NCI-H1436 treated with DMSO at 0.1 percent for 48 hours (cell line): ENCODE measurements at regions not wholly inside any gene's neighbourhood (a gene's known extent, or its start where the extent isn't known, plus 50 kb on each side); places are given as distances from the start of the nearest gene placed in this dataset.

Experiments
- DNase-seq: peaks from one replicate; lab custom pipeline; 2025; lab: John Stamatoyannopoulos, UW

- no peak for DNase-seq
Measured at GRCh38 chr3:30122359-30122758, 484.0 kb upstream of the TGFBR2 start.

GRCh38 chr3:30123224-30123623 is 483.2 kb upstream of the TGFBR2 start:
- no peak for DNase-seq

DNA sequence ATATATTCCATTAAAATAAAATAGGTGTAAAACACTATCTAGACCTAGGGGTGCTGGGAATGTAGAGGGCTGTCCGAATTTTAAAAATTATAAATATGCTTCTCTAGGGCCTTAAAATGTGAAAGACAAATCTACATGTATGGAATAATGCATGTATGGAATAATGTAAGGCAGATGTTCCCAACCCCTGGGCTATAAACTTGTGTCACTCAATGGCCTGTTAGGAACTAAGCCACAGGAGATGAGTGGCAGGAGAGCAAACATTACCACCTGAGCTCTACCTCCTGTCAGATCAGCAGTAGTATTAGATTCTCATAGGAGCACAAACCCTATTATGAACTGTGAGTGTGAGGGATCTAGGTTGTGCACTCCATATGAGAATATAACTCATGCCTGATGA is 482.6 kb upstream of the TGFBR2 start:
- DNase-seq: no peak

DNA sequence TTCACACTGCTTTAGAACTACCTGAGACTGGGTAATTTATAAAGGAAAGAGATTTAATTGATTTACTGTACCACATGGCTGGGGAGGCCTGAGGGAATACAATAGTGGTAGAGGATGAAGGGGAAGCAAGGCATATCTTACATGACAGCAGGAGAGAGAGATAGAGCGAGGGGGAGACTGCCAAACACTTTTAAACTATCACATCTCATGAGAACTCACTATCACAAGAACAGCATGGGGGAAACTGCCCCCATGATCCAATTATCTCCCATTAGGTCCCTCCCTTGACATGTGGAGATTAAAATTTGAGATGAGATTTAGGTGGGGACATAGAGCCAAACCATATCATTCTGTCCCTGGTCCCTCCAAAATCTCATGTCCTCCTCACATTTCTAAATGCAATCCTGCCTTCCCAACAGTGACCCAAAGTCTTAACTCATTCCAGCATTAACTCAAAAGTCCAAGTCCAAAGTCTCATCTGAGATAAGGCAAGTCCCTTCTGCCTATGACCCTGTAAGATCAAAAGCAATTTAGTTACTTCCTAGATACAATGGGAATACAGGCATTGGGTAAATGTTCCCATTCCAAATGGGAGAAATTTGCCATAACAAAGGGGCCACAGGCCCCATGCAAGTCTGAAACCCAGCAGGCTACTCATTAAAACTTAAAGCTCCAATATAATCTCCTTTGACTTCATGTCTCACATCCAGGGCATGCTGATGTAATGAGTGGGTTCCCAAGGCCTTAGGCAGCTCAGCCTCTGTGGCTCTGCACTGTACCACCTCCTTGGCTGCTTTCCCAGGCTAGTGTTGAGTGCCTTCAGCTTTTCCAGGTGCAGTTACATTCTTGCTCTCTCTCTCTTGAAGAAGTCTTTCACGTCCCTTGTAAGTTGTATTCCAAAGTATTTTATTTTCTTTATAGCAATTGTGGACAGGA is 481.7 kb upstream of the TGFBR2 start:
- DNase-seq: no peak

DNA sequence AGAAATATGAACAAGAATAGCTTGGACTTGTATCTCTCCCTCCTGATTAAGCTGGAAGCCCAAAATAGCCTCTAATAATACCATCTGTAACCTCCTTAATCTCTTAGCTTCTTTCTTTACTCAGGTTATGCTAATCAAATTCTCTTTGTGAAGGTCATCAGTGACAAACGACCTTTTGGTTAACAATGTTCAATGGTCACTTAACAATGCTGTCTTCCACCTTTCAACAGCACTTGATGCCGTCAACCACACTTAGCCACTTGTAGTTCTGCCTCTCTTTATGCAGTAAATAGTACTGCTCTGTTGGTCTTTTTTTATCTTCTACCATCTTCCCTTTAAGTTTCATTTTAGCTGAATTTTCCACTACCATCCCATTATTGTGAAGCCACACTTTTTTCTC is 476.6 kb upstream of the TGFBR2 start:
- DNase-seq: no peak

GRCh38 chr3:30130391-30130790 is 476.0 kb upstream of the TGFBR2 start:
- DNase-seq: no peak

DNA sequence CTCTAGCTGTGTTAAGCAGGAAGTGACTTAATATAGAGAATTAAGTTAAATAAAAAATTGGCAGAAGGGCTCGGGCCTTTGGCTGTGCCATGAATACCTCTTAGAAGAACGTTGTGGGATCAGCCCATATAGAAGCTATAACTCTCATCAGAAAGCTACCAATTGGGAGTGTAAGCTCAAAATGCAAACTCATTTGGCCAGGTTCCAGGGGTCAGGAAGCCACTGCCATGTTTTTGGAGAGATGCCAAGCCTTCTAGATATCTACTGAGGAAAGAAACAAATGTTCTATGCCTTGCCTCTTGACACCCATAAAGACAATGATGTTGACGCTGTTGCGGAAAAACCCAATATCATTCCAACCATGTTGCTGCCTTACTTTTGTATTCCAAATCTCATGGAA is 475.2 kb upstream of the TGFBR2 start:
- no peak for DNase-seq

- no peak for DNase-seq
Measured at GRCh38 chr3:30135190-30135589, 471.2 kb upstream of the TGFBR2 start.

DNA sequence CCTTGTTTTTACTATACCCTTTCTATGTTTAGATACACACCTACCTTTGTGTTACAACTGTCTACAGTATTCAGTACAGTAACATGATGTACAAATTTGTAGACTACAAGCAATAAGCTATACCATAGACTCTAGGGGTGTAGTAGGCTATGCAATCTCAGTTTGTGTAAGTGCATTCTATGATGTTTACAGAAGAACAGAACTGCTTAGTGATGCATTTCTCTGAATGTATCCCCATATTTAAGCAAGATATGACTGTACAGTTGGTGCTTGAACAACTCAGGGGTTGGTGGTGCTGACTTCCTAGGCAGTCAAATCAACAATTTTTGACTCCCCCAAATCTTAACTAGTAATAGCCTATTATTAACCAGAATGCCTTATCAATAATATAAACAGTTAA is 467.1 kb upstream of the TGFBR2 start:
- no peak for DNase-seq

DNA sequence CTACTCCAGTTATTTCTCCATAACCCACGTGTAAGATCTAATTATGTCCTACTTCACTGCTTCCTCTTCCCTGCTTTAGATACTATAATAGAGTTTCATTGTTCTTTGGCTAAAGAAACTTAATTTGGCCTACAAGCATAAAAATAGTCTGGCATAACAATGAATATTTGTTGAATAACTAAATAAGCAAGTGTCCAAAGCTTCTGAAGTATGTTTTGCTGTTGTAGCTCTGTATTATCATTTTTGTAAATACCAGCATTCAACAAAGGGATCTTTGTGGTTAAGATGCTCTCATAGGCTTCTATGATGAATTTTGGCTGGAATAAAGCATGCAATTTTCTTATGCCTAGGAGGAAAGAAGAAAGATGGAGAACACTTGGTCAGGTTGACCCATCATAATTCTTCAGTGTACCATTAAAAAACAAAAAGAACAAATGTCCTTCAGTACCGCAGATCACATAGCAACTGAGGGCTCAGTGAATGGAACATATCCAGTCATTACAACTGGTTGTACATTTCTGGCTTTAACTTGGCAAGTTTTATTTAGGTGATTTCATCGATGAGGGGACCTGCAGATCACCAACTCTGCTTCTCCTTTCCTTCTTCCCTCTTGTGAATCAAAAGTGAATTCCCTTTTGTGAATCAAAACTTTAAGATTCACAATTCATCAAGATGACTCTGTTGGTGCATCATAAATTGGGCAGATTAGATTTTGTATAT is 465.9 kb upstream of the TGFBR2 start:
- no peak for DNase-seq

DNA sequence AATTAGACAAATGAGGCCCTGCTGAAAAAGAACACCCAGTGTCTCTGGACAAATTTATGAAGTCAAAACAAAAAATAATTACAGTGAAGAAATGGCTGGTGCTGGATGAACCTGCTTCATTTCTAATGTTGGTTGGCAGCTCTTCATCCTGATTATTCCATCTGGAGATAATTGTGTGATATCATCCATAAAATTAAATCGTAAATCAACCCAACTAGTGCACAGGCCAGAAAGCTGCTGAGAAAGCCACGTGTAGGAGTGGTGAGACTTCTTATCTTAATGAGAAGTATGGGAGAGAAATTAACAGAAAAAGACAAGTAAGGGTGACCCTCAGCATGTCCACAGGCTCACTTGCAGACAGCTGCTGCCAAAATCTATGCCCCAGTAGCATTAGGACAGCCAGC is 465.2 kb upstream of the TGFBR2 start:
- DNase-seq: no peak

- DNase-seq: no peak
Measured at GRCh38 chr3:30141927-30142326, 464.5 kb upstream of the TGFBR2 start.

DNA sequence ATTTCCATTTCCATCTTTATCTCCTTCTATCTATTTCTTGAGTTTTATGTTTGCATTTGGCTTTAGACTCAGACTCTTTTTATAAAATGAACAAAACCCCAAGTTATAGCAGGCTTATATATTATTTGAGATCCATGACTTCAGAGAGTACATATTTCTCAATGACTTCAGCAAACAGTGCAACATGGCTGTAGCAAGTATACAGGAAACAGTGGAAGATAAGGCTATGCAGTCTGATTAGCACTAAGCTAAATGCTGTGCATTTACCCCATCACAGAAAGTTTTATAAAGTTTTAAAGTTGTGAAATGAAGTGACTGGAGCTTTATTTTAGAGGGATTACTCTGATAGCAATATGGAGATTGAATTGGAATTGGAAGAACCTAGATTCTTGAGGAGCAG is 463.5 kb upstream of the TGFBR2 start:
- no peak for DNase-seq

GRCh38 chr3:30145281-30145680 is 461.1 kb upstream of the TGFBR2 start:
- no peak for DNase-seq

DNA sequence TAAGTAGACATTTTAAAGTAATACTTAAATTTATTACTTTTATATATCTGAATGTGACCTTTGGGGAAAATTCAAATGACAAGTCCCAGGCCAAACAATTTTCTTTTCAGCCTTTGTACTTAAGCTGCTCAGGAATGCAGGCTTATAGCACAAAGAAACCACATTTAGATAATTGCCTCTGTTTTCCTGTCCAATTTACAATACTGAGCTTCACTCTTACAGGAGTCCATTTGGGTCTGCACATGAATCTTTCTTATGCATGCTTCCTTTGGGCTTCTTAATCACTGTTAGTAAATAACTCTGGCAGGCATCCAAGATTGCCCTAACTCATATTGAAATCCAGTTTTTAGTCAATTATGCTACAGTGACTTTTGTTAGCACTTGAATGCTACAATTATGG is 459.4 kb upstream of the TGFBR2 start:
- DNase-seq: no peak

DNA sequence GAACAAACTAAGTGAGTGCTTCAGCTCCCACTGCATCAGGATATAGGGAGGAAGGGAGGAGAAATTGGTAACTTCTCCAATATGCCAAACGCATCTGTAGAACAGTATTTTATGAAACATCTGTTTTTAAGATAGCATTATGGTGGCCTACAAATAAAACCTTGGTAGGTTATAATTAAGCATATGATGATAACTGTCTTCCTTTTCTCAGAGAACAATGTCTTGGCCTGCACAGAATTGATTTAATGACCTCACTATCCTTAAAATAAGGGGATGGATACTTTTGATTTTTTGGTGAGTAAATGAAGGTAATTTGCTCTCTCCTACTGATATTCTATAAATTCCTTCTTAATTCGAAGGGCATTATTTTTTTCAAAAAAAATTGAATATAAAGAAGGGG is 451.5 kb upstream of the TGFBR2 start:
- DNase-seq: no peak

DNA sequence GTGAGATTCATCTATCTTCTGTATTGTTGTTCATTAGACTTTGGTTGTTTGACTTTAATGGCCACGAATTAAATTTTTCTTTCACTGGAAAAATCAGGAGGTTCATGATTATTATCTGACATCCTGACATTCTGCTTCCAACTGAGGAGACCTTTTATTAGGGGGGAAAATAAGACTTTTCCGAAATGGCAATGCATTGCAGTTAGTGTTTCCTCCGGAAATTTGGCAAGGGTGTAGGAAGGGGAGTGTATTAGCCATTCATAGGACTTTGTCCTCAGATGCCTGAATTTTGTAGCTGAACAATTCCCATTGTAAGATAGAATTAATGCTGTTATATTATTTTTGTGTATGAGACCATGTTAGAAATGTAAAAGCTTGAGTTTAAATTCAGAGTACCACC is 450.6 kb upstream of the TGFBR2 start:
- DNase-seq: no peak

DNA sequence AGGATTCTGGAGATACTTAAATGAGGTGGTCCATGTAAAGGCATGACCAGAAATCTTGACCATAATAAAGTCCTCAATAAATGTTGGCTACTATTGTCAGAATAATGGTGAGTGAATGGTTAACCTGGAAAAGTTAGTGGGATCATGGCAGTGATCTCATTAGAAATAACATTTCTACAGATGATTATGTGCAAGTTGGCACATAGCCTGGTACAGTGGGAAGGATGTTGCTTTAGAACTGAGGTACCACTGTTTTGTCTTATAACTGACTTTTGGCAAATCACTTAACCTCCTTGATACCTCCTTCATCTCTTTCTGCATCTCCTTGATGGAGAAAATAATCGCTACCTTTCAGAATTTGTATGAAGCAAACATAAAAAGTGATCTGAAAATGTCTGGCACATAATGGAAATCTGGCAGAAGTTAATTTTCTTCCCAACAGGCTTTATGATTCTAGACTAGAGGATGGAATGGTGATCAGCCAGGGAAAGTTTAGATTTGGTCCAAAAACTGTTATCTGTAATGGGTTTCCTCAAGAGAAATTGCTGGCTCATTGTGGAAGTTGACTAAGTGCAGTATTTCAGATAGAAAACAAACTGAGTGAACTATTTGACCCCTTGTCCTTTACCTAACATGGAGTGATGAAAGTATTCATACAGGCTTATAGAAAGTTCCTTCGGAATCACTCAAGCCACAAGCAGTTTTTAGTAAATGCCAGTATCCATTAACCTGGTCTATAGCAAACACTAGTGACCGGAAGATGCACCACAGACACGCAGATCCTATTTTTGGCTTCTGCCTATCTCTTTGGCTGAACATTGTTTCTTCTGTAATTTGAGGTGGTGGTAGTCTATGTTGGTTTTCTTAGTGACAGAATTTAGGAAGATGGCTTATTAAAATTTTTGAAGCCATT is 449.6 kb upstream of the TGFBR2 start:
- no peak for DNase-seq

DNA sequence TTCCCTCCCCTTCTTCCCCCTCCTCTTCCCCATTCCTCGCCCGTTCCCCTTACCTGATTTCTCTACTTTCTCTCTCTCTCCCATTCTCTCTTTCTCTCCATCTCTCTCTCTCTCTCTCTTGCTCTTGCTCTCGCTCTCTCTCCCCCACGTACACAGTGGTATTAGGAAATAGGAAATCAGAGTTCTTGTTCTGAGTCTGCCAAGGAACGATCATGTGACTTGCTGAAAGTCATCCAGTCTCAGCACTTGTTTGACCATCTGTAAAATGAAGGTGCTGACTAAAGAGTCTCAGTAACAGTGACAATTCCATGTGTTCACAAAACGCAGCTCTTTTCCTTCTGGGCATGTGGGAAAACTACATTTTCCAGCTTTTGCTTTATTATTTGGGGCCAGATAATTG is 445.0 kb upstream of the TGFBR2 start:
- DNase-seq: no peak

GRCh38 chr3:30162579-30162978 is 443.8 kb upstream of the TGFBR2 start:
- DNase-seq: no peak

DNA sequence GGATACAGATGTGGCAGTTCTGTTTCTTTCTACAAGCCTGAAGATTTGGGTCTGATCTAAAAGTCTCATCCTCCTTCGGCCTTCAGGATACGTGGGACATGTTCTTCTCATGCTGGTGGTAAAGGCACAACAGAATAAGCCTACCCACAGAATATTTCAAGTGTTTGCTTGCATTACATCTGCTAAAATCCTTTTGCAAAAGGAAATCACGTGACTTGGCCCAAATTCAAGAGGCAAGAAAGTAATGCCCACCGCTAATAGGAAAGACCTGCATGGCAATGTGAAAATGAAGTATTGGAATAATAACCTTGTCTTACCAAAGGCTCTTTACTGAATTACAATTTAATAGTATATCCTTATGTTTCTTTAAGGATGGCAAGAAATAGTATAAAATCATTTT is 439.9 kb upstream of the TGFBR2 start:
- no peak for DNase-seq

DNA sequence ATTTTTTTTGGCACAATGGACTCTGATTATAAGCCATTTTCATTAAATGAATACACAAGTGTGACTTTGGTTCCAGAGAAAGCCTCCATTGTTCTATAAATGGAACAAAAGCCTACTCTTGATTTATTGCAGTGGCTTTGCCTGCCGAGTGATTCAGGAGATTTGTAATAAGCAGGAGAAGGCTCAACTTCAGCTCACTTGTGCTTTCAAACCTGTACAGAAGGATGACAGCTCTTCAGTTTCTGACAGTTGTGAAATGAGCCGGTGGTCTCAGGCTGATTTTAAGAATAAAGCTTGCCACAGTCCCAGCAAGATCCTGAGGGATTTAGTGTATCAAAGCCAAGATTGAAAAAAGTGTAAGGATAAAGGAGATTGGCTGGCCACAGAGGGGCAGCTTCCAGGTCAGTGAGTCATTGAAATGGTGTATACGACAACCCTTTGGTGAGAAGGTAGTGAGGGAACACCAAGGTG is 438.8 kb upstream of the TGFBR2 start:
- DNase-seq: no peak
